Neutrophil (primary cell): ENCODE measurements at regions not wholly inside any gene's neighbourhood (a gene's known extent, or its start where the extent isn't known, plus 50 kb on each side); places are given as distances from the start of the nearest gene placed in this dataset.
"Not testable (repeated sequence)": the region's sequence is repeated elsewhere in the genome, so short reads cannot be mapped to it uniquely, and the experiment has no call there.

Experiments used
- H3K27ac ChIP-seq: fragments of 200-600 bp; sonication (generic); 2 replicates; pipeline ENCODE4 v1.5.1; 2016; ENCODE audit warnings: mild to moderate bottlenecking, moderate library complexity
- H3K27me3 ChIP-seq: fragments of 200-600 bp; sonication (generic); 2 replicates; pipeline ENCODE4 v1.6.0; 2016; ENCODE audit warnings: mild to moderate bottlenecking
- H3K36me3 ChIP-seq: fragments of 200-600 bp; sonication (generic); 2 replicates; pipeline ENCODE4 v1.5.1; 2017
- H3K4me1 ChIP-seq, 2 experiments: fragments of 200-600 bp in 1 of 2; sonication (generic) in 1 of 2; 1 replicate in 1 of 2; 2 replicates in 1 of 2; pipeline versions ENCODE4 v1.5.1 to v1.6.1; 2013 to 2016; ENCODE audit warnings: low read depth in 1 of 2, low read length in 1 of 2, mild to moderate bottlenecking in 1 of 2, moderate library complexity in 1 of 2; ENCODE audit not compliant: control insufficient read depth in 1 of 2, insufficient read depth in 1 of 2
- H3K4me3 ChIP-seq, 2 experiments: fragments of 200-600 bp in 1 of 2; sonication (generic) in 1 of 2; 1 replicate in 1 of 2; 2 replicates in 1 of 2; pipeline ENCODE4 v1.5.1; 2013 to 2016; ENCODE audit warnings: low read depth in 1 of 2, low read length in 1 of 2, mild to moderate bottlenecking in 1 of 2, moderate library complexity in 1 of 2
- H3K9me3 ChIP-seq: fragments of 200-600 bp; sonication (generic); 2 replicates; pipeline ENCODE4 v1.5.1; 2016
- TF ChIP-seq, protein P1 (sequence below): fragments of 200-600 bp; sonication (generic); IDR thresholded peaks from 2 replicates; pipeline ENCODE4 v1.5.1; 2016; ENCODE audit warnings: antibody characterized with exemption

DNA sequence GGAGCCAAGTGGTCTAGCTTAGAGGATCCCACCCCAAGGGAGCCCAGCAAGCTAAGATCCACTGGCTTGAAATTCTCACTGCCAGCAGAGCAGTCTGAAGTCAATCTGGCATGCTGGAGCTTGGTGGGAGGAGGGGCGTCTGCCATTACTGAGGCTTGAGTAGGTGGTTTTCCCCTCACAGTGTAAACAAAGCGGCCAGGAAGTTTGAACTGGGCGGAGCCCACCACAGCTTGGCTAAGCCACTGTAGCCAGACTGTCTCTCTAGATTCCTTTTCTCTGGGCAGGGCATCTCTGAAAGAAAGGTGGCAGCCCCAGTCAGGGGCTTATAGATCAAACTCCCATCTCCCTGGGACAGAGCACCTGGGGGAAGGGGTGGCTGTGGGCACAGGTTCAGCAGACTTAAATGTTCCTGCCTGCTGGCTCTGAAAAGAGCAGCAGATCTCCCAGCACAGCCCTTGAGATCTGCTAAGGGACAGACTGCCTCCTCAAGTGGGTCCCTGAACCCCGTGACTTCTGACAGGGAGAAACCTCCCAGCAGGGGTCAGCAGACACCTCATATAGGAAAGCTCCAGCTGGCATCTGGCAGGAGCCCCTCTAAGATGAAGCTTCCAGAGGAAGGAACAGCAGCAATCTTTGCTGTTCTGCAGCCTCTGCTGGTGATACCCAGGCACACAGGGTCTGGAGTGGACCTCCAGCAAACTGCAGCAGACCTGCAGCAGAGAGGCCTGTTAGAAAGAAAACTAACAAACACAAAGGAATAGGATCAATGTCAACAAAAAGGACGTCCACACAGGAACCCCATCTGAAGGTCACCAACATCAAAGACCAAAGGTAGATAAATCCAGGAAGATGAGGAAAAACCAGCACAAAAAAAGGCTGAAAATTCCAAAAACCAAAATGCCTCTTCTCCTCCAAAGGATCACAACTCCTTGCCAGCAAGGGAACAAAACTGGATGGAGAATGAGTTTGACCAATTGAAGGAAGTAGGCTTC is 215.6 kb upstream of the TET2 start:
- H3K27ac ChIP-seq, H3K4me3 ChIP-seq, H3K36me3 ChIP-seq, H3K9me3 ChIP-seq, H3K27me3 ChIP-seq: not testable (repeated sequence)
- TF ChIP-seq, protein P1, sequence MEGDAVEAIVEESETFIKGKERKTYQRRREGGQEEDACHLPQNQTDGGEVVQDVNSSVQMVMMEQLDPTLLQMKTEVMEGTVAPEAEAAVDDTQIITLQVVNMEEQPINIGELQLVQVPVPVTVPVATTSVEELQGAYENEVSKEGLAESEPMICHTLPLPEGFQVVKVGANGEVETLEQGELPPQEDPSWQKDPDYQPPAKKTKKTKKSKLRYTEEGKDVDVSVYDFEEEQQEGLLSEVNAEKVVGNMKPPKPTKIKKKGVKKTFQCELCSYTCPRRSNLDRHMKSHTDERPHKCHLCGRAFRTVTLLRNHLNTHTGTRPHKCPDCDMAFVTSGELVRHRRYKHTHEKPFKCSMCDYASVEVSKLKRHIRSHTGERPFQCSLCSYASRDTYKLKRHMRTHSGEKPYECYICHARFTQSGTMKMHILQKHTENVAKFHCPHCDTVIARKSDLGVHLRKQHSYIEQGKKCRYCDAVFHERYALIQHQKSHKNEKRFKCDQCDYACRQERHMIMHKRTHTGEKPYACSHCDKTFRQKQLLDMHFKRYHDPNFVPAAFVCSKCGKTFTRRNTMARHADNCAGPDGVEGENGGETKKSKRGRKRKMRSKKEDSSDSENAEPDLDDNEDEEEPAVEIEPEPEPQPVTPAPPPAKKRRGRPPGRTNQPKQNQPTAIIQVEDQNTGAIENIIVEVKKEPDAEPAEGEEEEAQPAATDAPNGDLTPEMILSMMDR, result peak; percentile 47
- H3K4me1 ChIP-seq, result peaks cover 6 to 16% of the 10 kb centered on the region in 2 experiments

- H3K9me3 ChIP-seq, result no peaks in the 10 kb centered on the region
- H3K27ac ChIP-seq, result no peak overlapping the region
Observed at GRCh38 chr4:104938624-104939023, 208.1 kb upstream of the TET2 start.

GRCh38 chr4:104940927-104941326 is 205.7 kb upstream of the TET2 start:
- TF ChIP-seq, protein P1, result no peak
- no peaks in the 10 kb centered on the region for H3K9me3 ChIP-seq
- H3K36me3 ChIP-seq, result no peaks in the 10 kb centered on the region
- no peak overlapping the region for H3K27ac ChIP-seq
- H3K4me3 ChIP-seq, result no peak overlapping the region
- no peaks in the 10 kb centered on the region for H3K27me3 ChIP-seq
- H3K4me1 ChIP-seq, result no peaks in the 10 kb centered on the region

More at GRCh38 chr4:104938624-104939023, 208.1 kb upstream of the TET2 start:
- H3K4me3 ChIP-seq, result no peak overlapping the region
- H3K4me1 ChIP-seq, result no peaks in the 10 kb centered on the region
- TF ChIP-seq, protein P1, result no peak
- no peaks in the 10 kb centered on the region for H3K27me3 ChIP-seq
- no peaks in the 10 kb centered on the region for H3K36me3 ChIP-seq

- no peaks in the 10 kb centered on the region for H3K36me3 ChIP-seq
- no peaks in the 10 kb centered on the region for H3K4me1 ChIP-seq
- H3K9me3 ChIP-seq, result no peaks in the 10 kb centered on the region
- H3K27me3 ChIP-seq, result no peaks in the 10 kb centered on the region
- H3K4me3 ChIP-seq, result no peak overlapping the region
- H3K27ac ChIP-seq, result no peak overlapping the region
- TF ChIP-seq, protein P1, result no peak
Observed at GRCh38 chr4:104941661-104942062, 205.0 kb upstream of the TET2 start.

- Histone ChIP-seq H3K4me1 (no peaks in the 10 kb centered on the region), H3K27ac (no peak overlapping the region), H3K9me3 (no peaks in the 10 kb centered on the region), H3K4me3 (no peak overlapping the region), H3K36me3 (no peaks in the 10 kb centered on the region), H3K27me3 (no peaks in the 10 kb centered on the region)
- TF ChIP-seq, protein P1, result no peak
Observed at GRCh38 chr4:104942990-104943743, 203.5 kb upstream of the TET2 start.
